ENCODE measurements at regions not wholly inside any gene's neighbourhood (a gene's known extent, or its start where the extent isn't known, plus 50 kb on each side); places are given as distances from the start of the nearest gene placed in this dataset.
"Not testable (repeated sequence)": the region's sequence is repeated elsewhere in the genome, so short reads cannot be mapped to it uniquely, and the experiment has no call there.

DNA sequence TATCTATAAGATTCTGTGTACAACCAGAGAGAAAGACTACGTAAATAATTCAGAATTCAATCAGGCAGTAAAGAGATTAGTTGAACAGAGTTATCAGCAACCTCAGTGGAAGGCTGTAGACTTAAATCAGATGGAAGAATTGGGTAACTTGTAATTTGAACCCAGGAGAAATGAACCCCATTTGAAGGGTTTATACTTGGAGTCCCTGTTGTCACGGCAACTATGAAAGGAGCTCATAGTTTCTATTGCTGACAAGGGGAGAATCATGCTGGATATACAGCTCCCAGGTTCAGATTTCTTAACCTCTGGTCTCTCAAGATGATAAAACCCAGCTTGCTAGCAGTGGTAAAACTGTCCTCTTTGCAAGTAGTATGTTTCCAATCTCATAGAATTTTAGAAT lies 54.4 kb upstream of the BMP4 start:
- no peak for DNase-seq (ENCODE audit: low read depth in 2 of 2)

- no peak for DNase-seq (ENCODE audit: low read depth in 2 of 2)
Measured at GRCh38 chr14:54023027-54023426, 66.4 kb upstream of the BMP4 start.

DNA sequence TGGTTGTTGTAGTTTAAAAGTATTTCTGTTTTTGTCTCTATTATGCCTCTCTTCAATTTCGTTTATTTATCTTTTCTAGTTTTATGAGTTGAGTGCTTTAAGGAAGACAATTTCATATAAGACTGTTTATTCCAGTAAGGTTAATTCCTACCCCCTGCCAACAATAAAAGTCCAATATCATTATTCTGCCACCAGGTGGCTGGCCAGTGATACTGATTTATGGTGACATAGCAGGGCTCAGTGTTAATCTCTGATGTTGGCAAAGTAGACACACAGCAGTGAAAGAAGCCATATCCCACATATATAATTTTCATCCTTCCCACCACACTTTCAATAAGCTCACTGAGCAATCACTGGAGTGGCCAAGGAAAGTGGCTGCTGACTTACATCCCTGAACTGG lies 69.0 kb upstream of the BMP4 start:
- DNase-seq (ENCODE audit: low read depth in 2 of 2), result peak; percentile 40 to 69

GRCh38 chr14:54026671-54027070 lies 70.0 kb upstream of the BMP4 start:
- no peak for DNase-seq (ENCODE audit: low read depth in 2 of 2)

GRCh38 chr14:54030996-54031395 lies 74.4 kb upstream of the BMP4 start:
- DNase-seq (ENCODE audit: low read depth in 2 of 2), result not testable (repeated sequence)

DNA sequence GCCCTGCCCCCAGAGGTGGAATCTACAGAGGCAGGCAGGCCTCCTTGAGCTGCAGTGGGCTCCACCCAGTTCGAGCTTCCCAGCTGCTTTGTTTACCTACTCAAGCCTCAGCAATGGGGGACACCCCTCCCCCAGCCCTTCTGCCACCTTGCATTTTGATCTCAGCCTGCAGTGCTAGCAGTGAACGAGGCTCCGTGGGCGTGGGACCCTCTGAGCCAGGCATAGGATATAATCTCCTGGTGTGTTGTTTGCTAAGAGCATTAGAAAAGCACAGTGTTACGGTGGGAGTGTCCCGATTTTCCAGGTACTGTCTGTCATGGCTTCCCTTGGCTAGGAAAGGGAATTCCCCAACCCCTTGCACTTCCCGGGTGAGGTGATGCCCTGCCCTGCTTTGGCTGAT lies 76.7 kb upstream of the BMP4 start:
- DNase-seq (ENCODE audit: low read depth in 2 of 2), result not testable (repeated sequence)

GRCh38 chr14:54038724-54039123 lies 82.1 kb upstream of the BMP4 start:
- DNase-seq (ENCODE audit: low read depth in 2 of 2), result no peak

GRCh38 chr14:54039311-54039710 lies 82.7 kb upstream of the BMP4 start:
- DNase-seq (ENCODE audit: low read depth in 2 of 2), result no peak

GRCh38 chr14:54040846-54041245 lies 84.2 kb upstream of the BMP4 start:
- DNase-seq (ENCODE audit: low read depth in 2 of 2), result no peak

DNA sequence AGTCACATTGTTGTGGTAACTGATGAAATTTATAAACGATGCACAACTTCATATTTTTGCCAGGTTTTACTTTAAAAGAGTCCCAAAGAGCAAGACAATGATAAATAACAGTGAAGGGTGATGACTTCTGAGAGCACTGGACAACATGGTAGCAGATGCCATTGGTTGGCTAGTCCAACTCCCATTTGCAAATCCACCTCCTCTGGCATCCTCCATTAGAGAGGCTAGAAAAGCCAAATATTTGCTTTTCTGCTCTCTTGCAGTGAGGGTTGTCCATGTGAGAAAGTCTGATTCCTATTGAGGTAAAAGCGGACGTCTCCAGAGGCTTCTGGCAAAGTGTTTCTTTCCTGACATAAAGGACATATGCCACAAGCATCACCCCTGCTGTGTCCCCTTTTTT lies 89.6 kb upstream of the BMP4 start:
- DNase-seq (ENCODE audit: low read depth in 2 of 2), result no peak

DNA sequence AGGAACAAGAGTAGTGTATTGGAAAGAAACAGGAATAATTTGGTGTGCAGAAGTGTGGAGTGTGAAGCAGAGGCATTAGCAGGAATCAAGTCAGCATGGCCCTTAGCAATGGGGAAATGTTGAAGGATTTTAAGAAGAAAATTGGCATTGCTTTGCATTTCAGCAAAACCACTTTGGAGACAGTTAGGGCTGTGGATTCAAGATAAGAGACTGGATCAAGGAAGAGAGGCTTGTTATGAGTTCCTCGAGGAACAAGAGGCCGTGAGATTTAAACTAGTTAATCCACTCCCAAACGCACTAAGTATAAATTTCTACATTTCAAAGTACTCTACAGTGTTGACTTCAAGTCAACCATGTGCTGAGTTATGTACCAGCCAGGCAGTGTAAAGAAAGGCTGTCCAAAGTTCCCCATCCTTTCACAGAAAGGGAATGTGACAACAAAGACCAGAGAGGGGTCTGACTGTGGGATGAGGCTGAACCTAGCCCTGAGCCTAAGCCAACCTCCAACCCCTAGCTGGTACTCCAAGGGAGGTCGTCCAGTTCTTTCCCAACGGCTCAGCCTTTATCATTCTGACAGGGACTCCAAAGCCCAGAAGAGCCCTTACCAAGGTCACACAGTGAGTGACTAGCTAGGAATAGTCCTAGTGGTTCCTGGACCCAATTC lies 91.2 kb upstream of the BMP4 start:
- no peak for DNase-seq (ENCODE audit: low read depth in 2 of 2)

- no peak for DNase-seq (ENCODE audit: low read depth in 2 of 2)
Measured at GRCh38 chr14:54048311-54048710, 91.7 kb upstream of the BMP4 start.

DNA sequence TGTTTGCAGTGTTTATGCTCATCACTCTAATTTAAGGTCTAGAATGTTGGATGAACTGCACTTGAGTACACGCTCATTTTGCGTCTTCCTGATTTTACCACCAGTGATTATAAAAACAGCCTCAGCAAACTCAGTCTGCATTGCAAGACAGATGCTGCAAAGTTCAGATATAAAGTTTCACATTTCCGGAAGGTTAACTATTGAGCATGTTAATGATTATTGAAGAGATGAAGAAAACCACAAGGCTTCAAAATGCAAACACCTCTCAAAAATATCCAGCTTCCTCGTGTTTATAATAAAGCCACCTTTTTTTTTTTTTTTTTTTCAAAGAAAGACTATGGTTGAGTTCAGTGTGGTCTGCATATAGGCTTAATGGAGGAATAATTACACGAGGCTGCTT lies 92.1 kb upstream of the BMP4 start:
- no peak for DNase-seq (ENCODE audit: low read depth in 2 of 2)

- DNase-seq (ENCODE audit: low read depth in 2 of 2), result no peak
Measured at GRCh38 chr14:54050759-54051158, 94.1 kb upstream of the BMP4 start.

- DNase-seq (ENCODE audit: low read depth in 2 of 2), result no peak
Measured at GRCh38 chr14:54052696-54053385, 96.2 kb upstream of the BMP4 start.

DNA sequence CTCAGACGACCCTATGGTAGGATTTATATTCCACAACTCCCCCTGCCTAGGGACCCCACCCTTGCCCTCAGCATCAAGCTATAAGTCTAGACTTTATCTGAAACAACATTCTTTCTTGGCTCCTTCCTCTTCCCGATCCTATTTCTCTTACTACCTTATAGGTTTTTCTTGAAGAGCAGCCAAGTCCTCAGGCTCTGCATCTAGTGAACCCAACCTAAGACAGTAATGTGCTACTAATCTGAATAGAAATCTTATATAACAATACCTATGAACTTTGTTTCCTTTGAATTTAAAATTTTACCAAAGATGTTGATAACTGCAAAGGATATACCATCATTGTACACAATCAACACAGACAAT lies 96.7 kb upstream of the BMP4 start:
- peak in 1 of 2 donors; percentile 21 for DNase-seq (ENCODE audit: low read depth in 2 of 2)

GRCh38 chr14:54058505-54058904 lies 101.9 kb upstream of the BMP4 start:
- DNase-seq (ENCODE audit: low read depth in 2 of 2), result no peak

DNA sequence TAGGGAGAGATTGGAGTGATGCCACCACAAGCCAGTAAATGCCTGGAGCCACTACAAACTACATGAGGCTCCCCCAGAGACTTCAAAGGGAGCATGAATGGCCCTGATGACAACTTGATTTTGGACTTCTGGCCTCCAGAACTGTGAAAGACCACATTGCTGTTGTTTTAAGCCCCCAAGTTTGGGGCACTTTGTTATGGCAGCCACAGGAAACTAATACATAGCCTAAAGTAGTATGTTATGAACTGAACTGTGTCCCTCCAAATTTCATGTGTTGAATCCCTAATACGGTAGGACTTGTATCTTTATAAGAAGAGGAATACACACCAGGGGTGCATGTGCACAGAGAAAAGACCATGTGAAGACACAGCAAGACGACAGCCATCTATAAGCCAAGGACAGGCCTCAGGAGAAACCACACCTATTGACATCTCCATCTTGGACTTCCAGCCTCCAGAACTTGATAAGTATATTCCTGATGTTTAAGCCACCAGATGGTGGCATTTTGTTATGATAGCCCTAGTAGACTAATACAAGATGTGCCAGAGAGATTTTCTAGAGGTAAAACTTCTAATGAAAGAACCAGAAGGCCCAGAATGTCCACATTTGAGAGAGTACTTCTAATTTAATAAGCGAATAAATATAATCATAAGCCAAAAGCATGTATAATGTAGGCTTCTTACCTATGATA lies 127.1 kb upstream of the BMP4 start:
- no peak for DNase-seq (ENCODE audit: low read depth in 2 of 2)

DNA sequence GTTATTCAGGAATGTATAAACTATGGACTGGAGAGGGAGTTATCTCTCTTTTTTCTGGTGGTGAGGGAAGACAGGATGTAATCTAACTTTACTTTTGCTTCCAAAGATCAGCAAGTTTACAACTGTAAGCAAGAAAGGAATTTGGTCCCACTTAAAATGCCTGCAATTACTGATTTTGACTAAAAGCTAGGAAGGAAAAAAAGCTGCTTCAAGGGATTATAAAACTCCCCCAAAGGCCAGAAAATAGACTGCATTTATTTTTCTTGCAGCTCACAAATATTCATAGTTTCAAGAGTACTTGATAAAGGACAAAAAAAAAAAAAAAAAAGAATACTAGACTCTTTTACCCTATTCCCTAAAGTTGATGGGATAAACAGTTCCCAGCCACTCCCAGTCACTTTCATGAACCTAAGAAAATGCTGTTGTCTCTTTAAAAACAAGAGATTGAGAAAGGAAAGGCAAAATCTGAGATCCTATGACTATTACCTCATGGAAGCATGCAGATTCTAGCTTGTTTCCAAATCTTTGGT lies 128.7 kb upstream of the BMP4 start:
- no peak for DNase-seq (ENCODE audit: low read depth in 2 of 2)

- DNase-seq (ENCODE audit: low read depth in 2 of 2), result no peak
Measured at GRCh38 chr14:54085841-54086240, 129.2 kb upstream of the BMP4 start.

GRCh38 chr14:54086767-54087166 lies 130.1 kb upstream of the BMP4 start:
- DNase-seq (ENCODE audit: low read depth in 2 of 2), result no peak

DNA sequence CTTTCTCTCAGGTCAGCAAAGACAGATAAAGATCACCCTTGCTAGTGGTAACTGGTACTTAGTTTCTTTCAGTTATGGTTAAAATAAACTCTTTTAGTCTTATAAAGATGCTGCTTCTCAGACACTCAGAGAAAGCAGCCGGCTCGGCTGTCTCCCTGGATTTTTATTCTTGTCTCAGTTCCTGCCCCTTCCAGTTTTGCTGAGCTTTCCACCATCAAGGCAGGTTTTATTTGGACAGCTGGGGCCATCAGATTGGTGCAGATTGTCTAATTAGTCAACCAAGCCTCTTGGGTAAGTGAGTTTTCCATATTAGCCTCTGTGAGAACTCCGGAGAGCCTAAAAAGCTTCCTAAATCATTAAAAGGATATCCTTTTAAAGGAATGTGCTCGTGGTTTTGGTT lies 130.8 kb upstream of the BMP4 start:
- no peak for DNase-seq (ENCODE audit: low read depth in 2 of 2)

DNA sequence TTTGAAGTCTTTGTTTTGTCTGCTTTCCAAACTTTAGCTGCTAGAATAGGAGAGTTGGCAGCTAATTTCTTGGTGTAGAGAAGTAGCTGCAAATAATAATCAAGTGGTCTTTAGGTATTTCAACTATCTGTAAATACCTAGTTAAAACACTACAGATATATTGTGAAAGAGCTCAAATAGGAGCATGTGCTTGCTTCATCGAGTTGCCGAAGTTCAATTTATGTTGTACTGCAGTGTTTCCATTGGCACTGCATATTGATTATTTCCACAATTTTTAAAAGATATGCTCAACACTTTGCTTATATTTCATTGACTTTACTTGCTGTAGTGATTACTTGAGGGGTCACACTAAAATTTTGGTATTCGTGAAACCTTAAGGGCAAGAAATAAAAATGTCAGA lies 131.6 kb upstream of the BMP4 start:
- DNase-seq (ENCODE audit: low read depth in 2 of 2), result no peak

All from dermis microvascular lymphatic vessel endothelial cell (primary cell).